D721Med (cell line): ENCODE measurements at regions not wholly inside any gene's neighbourhood (a gene's known extent, or its start where the extent isn't known, plus 50 kb on each side); places are given as distances from the start of the nearest gene placed in this dataset.
"Not testable (repeated sequence)": the region's sequence is repeated elsewhere in the genome, so short reads cannot be mapped to it uniquely, and the experiment has no call there.

Source experiments
- DNase-seq: peaks from one replicate; pipeline ENCODE4 v3.0.0; 2011; ENCODE audit warnings: low spot score; ENCODE audit not compliant: insufficient read length
- FAIRE-seq: peaks from 2 replicates; lab custom pipeline; 2011; peaks lifted over from hg19 to GRCh38; lab: Jason Lieb, UNC
- TF ChIP-seq, protein P1 (sequence below): IDR thresholded peaks from 2 replicates; pipeline ENCODE4 v1.5.1; 2012; ENCODE audit warnings: mild to moderate bottlenecking, control low read depth; ENCODE audit not compliant: insufficient read depth; ENCODE audit errors: missing control alignments

GRCh38 chr18:38759457-38759856 is 1193.9 kb upstream of the CELF4 start:
- no peak for FAIRE-seq
- DNase-seq, result no peak
- TF ChIP-seq, protein P1, sequence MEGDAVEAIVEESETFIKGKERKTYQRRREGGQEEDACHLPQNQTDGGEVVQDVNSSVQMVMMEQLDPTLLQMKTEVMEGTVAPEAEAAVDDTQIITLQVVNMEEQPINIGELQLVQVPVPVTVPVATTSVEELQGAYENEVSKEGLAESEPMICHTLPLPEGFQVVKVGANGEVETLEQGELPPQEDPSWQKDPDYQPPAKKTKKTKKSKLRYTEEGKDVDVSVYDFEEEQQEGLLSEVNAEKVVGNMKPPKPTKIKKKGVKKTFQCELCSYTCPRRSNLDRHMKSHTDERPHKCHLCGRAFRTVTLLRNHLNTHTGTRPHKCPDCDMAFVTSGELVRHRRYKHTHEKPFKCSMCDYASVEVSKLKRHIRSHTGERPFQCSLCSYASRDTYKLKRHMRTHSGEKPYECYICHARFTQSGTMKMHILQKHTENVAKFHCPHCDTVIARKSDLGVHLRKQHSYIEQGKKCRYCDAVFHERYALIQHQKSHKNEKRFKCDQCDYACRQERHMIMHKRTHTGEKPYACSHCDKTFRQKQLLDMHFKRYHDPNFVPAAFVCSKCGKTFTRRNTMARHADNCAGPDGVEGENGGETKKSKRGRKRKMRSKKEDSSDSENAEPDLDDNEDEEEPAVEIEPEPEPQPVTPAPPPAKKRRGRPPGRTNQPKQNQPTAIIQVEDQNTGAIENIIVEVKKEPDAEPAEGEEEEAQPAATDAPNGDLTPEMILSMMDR, result no peak

DNA sequence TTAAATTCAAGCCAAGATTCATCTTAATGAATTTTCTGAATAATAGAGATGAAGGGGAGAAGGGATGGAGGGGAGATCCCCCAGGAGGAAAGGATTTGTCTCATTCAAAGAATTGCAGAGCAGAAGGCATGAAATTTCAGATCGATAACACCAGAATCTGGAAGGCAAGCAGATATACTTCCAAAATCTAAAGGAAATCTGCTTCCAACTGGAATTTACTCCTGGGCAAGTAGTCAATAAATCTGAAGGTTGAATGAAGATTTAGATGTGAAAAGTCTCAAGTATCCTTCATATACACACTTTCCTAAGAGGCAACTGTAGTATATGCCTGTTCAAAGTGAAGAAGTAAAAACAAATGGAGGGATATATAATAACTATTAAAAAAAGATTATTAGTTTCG is 1190.8 kb upstream of the CELF4 start:
- FAIRE-seq (no peak), DNase-seq (no peak)
- TF ChIP-seq, protein P1, result no peak

- no peak for FAIRE-seq
- DNase-seq, result no peak
These were observed 1186.8 kb upstream of the CELF4 start for GRCh38 chr18:38752430-38752829.

DNA sequence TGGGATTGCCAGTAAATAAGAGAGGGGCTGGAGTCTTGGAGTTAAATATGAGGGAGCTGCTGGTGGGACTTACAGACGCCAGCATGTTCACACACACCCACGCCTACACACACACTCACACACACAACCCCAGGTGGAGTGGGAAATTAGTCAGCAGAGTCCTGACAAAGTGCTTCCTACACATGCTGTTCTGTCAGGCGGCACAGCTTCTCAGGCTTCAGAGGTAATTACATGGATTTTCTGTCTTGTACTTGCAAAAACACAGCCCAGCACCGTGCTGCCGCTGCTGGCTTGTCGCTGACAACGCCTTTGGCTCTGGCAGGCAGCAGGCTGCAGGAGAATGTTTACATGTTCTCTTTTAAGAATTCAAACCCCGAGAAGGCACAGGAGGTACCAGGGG is 1186.3 kb upstream of the CELF4 start:
- DNase-seq (no peak), FAIRE-seq (no peak)

More at GRCh38 chr18:38752430-38752829, 1186.8 kb upstream of the CELF4 start:
- TF ChIP-seq, protein P1, result no peak

DNA sequence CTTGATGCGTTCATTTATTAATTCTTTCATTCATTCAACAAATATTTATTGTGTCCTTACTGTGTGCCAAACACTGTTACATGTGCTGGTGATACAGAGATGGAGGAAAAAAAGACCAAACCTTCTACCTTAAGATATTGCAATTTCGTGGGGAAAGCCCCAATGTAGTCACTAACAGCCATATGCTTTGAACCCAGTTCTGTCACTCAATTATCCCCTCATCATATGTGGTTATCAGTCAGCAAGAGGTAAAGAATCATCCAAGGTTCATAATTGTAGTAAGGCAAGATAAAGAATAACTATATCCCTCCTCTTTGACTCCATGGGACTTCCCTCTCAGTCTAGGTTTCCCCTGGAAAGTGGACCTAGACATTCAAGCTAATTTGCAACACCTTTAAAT is 1185.6 kb upstream of the CELF4 start:
- DNase-seq (no peak), FAIRE-seq (no peak)

More for the DNA sequence above, 1186.3 kb upstream of the CELF4 start:
- TF ChIP-seq, protein P1, result no peak

DNA sequence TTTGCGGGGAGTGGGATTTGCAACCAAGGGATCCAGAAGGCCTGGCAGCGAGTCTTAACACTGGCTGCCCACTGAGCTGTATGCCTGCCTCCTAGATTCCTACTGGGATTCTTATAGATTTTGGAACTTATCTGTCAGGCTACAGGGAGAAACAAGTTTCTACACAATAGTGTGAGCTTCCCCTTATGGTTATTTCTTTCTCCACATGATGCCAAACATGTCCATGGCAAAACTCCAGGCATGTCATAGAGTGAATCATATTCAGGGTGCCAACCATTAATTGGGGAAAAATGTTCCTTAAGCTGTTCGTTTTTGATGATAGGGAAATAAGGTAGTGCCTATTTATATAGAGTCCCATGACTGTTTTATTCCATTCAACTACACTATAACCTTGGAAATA is 1185.2 kb upstream of the CELF4 start:
- TF ChIP-seq, protein P1, result no peak
- FAIRE-seq (no peak), DNase-seq (no peak)

More for the DNA sequence above, 1185.6 kb upstream of the CELF4 start:
- TF ChIP-seq, protein P1, result no peak

- DNase-seq, result no peak
- FAIRE-seq, result peak; percentile 38
- TF ChIP-seq, protein P1, result no peak
These were observed 1181.6 kb upstream of the CELF4 start for GRCh38 chr18:38747153-38747552.

GRCh38 chr18:38720181-38720580 is 1154.6 kb upstream of the CELF4 start:
- FAIRE-seq, DNase-seq: not testable (repeated sequence)
